GM18870 (cell line): ENCODE measurements at regions not wholly inside any gene's neighbourhood (a gene's known extent, or its start where the extent isn't known, plus 50 kb on each side); places are given as distances from the start of the nearest gene placed in this dataset.

Experiments used
- ATAC-seq: cut with Tn5 transposase; IDR thresholded peaks from one replicate; pipeline ENCODE4 v1.9.1; 2021; ENCODE audit warnings: moderate library complexity; ENCODE audit not compliant: unreplicated experiment

GRCh38 chr16:86681031-86681756, 102.8 kb downstream of the FOXL1 start:
- no peak for ATAC-seq

- no peak for ATAC-seq
Measured at GRCh38 chr16:86681757-86682106, 103.4 kb downstream of the FOXL1 start.

GRCh38 chr16:86682219-86682904, 104.0 kb downstream of the FOXL1 start:
- no peak for ATAC-seq

DNA sequence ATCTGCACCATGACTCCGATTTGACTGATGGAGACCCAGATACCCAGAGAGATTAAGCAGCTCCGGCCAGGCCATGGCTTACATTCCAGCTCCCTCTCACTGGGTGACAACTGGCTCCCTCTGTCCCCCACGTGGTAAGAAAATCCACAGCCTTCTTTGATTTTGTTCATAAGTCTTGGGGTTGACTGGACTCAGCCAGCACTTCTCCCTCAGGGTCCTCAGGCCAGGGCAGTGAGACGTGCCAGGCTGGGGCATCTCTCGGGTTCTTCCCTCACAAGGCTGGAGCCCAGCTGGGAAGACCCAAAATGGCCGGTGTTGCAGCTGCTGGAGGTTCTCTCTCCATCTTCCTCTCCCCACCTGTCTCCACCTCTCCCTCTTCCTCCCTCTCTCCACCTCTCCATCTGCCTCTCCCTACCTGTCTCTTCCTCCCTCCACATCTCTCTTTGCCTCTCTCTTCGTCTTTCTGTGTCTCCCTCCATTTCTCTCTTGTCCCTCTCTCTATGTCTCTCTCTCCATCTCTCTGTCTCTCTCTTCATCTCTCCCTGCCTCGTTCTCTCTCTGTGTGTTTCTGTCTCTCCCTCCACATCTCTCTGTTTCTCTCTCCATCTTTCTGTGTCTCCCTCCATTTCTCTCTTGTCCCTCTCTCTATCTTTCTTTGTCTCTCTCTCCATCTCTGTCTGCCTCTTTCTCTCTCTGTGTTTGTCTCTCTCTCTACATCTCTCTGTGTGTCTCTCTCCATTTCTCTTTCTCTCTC, 105.3 kb downstream of the FOXL1 start:
- ATAC-seq, result no peak

DNA sequence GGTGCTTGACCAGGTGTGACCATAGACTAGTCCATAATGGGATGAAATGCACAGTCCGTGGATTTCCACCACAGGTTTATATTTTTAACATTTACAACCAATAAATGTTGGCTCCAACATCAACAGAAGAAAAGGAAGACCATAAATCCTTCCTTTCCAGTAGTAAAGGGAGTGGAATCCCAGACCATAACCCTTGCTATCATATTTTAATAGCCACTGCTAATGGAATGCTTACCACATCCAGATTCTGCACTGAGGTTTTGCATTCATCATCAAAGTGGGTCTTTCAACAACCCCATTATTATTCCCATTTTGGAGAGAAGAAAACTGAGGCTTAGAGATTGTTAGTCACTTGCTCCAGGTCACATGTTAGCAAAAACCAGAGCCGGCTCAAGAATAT, 106.7 kb downstream of the FOXL1 start:
- no peak for ATAC-seq

GRCh38 chr16:86690970-86691369, 112.6 kb downstream of the FOXL1 start:
- ATAC-seq, result no peak

- ATAC-seq, result no peak
Measured at GRCh38 chr16:86692426-86692825, 114.1 kb downstream of the FOXL1 start.

DNA sequence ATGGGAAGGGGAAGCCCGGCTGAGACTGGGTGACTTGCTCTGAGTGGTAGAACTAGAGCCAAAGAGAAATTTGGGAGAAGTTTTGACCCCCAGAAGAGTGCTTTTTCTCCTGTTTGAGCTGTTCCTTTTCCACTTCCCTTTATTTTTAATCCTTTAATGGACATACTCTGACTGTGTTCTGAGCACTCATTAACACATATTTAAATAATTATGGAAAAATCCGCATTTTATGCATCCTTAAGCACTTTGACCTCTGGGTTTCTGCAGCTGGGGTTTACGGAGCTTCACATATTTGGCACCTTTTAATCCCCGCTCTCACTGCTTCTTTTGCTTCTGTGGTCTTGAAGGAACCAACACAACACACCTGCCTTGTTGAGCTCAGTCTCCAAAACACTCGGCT, 114.7 kb downstream of the FOXL1 start:
- no peak for ATAC-seq

DNA sequence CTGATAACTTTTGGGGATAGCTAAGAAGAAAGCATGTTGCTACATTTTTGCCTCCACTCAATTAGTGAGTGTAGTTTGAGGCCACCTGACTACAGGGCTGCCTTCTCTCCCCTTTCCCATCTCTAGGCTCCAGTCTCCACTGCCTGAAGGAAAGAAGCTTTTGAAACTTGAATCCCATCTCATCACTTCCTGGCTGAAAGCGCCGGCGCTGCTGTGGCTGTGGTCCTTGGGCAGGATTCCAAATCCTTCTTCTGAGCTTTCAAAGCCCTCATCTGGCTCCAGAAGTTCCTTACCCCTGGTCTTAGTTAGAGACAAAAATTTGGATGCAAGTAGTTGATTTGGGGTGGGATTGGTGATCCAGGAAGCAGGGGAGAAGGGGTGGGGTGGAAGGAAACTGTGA, 119.4 kb downstream of the FOXL1 start:
- no peak for ATAC-seq

- no peak for ATAC-seq
Measured at GRCh38 chr16:86700046-86700945, 121.9 kb downstream of the FOXL1 start.

- ATAC-seq, result no peak
Measured at GRCh38 chr16:86701286-86701975, 123.1 kb downstream of the FOXL1 start.

GRCh38 chr16:86702824-86703588, 124.7 kb downstream of the FOXL1 start:
- ATAC-seq, result no peak

DNA sequence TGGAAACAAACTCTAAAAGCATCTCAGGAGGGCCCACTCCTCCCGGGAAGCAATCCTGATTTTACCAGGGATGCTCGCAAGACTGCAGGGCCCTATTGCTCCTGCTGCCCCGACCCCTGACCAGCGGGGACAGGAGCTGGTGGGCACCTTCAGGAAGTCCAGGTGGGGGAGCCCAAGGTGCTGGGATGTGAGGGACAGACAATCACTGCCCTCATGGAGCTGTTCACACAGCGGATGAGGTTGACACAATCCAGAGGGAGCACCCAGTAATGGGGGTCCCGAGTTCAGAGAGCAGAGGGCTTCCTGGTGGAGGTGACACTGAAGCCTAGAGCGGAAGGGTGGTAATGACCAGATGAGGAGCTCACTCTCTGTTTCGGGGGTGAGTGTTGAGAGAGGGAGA, 126.2 kb downstream of the FOXL1 start:
- no peak for ATAC-seq

DNA sequence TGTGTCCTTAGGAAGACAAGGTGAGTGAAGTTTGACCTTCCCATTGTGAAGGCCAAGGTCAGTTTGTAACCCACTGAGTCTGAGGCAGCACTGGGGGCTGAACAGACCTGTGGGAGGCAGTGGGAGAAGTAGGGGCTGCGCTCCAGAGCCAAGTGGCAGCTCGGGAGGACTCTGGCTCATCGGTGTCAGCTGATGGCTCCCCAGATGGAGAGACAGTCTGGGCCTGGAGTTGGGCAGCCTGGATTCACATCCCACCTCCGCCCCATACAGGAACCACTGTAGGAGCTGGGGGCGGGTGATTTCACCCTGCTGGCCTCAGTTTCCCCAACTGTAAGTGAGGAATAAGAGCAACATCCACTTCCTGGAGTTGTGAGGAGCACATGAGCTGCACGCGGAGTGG, 128.4 kb downstream of the FOXL1 start:
- no peak for ATAC-seq

- no peak for ATAC-seq
Measured at GRCh38 chr16:86707171-86707570, 128.8 kb downstream of the FOXL1 start.

- no peak for ATAC-seq
Measured at GRCh38 chr16:86707581-86707980, 129.2 kb downstream of the FOXL1 start.

DNA sequence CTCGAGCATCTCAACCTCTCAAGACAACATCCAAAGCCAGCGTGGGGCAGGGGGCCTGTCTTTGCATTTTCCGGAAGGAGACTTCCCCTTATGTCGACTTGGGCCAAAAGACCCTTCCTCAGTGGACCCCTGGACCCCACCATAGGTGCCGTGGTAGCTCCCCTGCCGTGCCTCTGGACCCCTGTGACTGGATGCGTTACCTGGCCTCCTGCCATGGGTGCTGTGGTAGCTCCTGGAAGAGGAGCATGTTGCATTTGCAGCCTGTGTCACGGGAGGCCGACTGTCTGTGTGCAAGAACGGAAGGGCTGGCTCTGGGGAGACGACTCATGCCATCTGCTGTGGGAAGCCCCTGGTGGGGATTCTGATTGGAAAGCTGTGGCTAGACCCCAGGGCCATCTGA, 130.1 kb downstream of the FOXL1 start:
- ATAC-seq, result no peak

- no peak for ATAC-seq
Measured at GRCh38 chr16:86709103-86709502, 130.8 kb downstream of the FOXL1 start.

DNA sequence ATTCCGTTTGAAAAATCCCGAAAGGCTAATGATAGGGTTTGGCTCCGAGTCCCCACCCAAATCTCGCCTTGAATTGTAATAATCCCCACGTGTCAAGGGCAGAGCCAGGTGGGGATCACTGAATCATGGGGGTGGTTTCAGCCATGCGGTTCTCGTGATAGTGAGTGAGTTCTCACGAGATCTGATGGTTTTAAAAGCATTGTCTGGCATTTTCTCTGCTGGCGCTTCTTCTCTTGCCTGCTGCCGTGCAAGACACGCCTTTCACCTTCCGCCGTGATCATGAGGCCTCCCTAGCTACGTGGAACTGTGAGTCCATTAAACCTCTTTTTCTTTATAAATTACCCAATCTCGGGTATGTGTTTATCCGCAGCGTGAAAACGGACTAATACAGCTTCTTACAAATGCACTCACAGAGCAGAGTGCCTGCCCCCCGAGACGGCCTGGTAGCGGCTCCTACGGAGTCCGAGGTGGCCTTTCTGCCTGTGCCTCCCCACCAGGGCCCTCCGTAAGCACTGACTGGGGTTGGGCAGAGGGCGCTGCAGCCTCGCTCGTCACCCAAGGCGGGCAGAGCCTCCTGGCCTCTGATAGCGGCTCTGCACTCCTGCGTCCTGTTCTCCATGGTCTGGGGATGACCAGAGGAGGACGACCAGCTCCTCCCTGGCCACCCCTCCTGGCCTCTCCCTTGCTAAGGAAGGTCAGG, 131.7 kb downstream of the FOXL1 start:
- no peak for ATAC-seq
